HG03565 (cell line): ENCODE measurements at regions not wholly inside any gene's neighbourhood (a gene's known extent, or its start where the extent isn't known, plus 50 kb on each side); places are given as distances from the start of the nearest gene placed in this dataset.

Source experiments
- ATAC-seq: cut with Tn5 transposase; IDR thresholded peaks from one replicate; pipeline ENCODE4 v1.9.1; 2021; ENCODE audit warnings: mild to moderate bottlenecking, moderate library complexity; ENCODE audit not compliant: unreplicated experiment

GRCh38 chr21:16563795-16564194, 834.0 kb downstream of the USP25 start:
- no peak for ATAC-seq

DNA sequence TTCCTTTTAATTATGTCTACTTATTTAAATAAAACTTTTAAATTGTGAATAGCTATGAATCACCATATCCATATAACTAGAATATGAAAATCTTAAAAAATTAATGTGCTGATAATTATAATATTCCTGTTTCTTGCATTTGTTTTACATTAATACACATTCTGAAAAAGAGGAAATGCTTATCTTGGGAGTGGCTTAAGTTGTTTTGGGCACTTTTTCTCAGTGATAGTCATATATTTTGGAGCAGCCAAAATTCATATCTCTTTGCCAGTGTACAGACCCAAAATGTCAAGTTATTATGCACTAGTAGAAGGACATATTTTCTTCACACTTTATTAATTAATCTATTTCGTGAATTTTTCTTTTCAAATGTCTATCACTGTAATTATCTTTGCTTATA, 838.5 kb downstream of the USP25 start:
- no peak for ATAC-seq

DNA sequence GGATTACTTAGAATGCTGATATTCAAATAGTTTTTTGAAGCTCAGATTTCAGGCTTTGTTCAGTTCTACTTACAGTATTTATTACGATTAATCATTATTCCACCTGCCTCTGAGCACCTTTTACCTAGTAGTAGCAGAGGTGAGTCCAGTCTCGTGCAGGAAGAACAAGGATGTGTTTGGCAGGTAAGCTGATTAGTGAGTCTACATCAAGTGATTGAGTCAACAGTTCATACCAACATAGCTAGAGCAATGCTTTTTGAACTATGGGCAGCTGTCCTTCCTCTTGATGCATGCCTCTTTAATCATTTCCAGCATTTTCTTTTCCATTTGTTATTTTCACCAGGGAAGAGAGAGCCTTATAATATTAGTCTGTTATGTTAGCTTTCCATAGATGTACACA, 838.9 kb downstream of the USP25 start:
- no peak for ATAC-seq

- ATAC-seq = no peak
These were observed 839.9 kb downstream of the USP25 start for GRCh38 chr21:16569679-16570078.

GRCh38 chr21:16570171-16570570, 840.4 kb downstream of the USP25 start:
- ATAC-seq = no peak

DNA sequence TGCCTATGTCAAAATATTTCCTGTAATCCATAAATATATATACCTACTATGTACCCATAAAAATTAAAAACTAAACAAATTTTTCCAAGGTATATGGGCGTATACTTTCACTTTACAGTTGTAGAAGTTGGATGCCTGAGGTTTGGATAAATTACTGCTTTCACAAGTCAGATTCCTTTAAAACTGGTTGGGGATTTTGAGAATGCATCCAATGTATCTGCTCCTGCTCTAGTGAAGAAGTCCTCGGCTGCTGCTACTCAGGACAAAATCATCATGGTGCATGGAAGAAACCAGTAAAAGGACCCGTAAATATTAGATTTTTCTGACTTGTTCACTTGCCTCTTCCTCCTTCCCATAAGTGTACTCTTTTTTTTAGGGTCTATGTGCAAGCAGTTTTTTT, 841.1 kb downstream of the USP25 start:
- no peak for ATAC-seq

DNA sequence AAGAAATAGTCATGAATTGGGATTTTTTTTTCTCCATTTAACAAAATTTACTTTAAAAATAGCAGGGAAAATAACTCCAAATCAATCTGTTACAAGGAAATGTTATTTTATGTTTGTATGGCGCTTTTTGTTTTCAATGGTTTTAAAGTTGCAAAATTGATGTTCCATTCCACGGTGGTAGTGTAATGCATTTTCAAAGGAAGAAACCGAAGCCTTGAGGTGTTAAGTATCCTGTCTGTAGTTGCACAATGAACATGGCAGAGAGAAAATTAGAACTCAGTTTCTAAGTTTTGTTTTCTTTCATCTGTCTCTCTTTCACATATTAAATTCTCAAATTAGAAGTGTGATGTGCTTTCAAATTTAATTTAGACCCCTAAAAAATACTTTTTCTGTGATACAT, 841.8 kb downstream of the USP25 start:
- no peak for ATAC-seq

- ATAC-seq = no peak
These were observed 842.2 kb downstream of the USP25 start for GRCh38 chr21:16572032-16572431.

DNA sequence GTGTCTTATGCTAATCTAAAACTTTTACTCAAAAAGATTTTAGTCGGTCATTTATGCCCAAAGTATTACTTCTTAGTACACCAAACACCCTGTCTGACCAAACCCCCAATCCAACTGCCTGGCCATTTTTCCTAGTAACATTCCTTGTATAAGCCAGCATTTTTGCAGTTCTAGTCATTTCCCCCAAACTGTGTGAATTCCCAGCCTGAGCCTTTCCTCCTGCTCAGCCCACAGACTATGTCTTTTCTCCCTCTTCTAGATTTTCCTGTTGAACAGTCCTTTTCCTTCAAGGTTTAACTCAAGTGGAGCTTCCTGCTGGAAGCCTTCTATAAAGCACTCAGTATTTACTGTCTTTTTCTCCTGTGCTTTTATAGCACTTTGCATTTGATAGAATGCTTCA, 843.8 kb downstream of the USP25 start:
- ATAC-seq = no peak

DNA sequence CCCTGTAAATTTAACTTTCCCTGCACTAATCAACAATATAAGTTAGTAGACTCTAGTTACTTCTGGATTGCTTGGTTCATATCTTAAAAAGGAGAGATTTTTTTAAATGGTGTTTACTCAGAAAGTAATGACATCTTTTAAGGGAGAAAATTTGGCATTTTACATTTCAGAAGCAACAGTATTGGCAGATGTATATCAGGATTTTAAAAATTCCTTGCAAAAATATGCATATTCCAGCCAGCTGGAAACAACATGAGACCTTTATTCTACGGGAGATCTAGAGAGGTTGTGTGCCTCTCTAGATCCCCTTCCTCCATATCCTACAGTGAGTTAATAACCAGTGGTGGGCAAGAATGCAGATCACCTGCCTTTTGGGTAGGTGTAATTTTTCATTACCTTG, 848.2 kb downstream of the USP25 start:
- ATAC-seq = no peak

GRCh38 chr21:16578912-16579311, 849.1 kb downstream of the USP25 start:
- ATAC-seq = no peak

DNA sequence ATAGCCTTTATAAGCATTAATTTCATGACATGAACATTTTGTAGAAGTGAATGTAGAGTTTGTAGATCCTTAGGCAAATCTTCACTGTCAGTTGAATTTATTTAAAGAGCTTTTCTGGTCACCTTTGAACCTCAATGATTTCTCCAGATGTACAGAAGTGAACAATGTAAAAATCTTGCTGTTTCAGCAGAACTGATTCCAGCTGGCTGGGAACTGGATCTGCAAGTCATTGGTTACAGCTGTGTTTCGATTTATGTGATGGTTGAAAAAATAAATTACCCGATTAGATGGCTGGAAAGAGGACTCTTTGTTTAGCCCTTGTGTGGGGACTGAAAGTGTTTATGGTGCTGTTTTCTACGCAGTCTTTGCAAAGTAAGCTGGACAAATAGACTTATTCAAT, 849.8 kb downstream of the USP25 start:
- ATAC-seq = no peak

- ATAC-seq = no peak
These were observed 850.9 kb downstream of the USP25 start for GRCh38 chr21:16580661-16581060.

DNA sequence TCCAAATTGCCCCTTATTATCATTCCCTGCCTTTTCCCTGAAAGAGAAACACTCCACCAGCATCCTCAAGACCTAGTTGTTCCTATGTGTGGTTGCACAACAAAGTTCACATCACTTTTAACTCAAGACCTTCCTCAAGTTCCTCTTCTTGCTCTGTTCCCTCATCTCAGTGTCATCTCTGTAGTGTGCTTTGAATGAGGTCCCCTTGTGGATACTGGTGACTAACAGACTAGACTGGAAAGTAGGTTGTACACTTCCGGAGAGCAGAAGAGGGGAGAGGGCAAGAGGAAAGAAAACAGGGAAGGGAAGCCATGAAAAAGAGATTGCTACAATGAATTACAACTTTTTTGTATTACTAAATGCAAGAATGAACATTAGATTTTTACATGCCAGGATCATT, 853.8 kb downstream of the USP25 start:
- ATAC-seq = no peak

DNA sequence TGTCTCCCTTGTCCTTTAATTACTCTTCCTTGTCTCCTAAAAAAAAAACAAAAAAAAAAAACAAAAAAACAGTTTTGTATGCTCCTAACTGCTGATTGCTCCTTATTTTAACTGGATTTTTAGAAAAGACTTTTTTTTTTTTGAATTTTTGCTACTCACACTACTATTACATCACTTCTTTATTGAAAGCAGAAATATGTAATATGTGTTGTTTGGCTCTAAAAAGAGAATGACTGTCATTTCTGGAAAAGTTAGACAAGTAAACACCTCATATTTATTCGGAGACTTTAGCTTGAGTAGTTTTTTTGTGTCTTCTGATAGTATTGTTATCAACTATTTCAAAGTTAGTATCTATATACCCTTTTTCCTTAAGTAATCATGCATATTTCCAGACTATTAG, 855.0 kb downstream of the USP25 start:
- no peak for ATAC-seq

DNA sequence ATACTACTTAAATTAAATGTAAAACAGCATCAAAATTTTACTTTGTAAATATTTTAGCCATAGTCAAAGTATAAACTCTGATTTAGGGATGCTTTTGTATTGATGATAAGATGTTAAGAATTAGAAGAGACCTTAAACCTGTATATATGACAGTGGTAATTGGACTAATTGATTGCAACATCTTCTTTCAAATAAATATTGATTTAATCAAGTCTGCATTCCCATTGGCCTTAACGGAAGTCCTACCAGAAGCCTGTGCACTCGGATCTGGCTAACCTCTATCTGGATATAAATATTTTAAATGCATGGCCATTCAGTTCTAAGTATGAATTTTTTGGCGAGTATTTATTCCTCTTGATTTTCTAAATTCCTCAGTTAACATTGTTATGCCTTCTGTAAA, 856.1 kb downstream of the USP25 start:
- ATAC-seq = no peak

DNA sequence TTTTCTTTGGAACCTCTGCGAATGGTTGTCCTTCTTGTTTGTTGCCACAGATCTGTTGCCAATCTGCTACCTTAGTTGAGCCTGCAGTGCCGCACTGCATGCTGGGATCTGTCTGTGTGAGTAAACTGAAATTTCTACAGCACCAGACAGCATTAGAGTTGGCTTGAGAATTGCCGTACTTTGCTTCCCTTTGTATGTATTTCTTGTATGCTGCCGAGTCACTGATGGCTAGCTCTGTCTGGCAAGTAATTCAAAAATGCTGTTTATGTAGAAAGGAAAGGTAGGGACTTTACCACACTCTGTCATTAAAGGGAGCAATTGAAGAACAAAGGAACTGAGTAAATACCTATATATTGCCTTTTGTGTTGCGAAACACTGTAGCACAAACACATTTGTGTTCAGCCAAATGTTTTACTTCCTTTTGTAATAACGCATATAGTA, 857.4 kb downstream of the USP25 start:
- ATAC-seq = no peak

DNA sequence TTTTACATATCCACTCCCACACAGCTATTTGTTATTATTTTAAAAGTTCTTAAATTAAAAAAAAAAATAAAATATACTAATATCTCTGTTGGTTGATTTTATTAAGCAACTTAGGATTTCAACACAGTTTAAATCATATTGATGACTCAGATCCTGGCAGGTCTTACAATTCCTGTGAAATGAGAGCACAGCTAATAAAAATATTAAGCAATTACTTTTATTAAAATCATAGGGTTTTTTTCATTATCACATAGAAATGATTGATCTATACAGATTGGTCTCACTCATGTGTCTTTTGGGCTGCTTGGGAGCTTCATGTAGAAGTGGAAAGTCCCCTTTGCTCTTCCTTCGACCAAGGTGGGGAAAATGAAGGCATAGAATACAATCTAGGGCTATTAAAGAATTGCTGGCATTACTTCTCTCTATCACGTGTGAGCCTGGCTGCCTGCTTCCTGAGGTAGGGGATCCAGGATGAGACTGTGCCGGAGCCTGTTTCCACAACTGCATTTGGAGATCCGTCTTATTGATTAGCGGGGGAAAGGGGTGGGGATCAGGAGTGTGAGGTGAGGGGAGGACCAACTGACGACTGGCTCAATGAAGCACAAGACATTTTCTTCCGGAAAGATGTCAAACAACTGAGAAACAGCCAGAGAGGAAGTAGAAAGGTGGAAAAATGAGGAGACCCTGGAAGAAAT, 858.0 kb downstream of the USP25 start:
- no peak for ATAC-seq

GRCh38 chr21:16588433-16588860, 858.7 kb downstream of the USP25 start:
- ATAC-seq = no peak

DNA sequence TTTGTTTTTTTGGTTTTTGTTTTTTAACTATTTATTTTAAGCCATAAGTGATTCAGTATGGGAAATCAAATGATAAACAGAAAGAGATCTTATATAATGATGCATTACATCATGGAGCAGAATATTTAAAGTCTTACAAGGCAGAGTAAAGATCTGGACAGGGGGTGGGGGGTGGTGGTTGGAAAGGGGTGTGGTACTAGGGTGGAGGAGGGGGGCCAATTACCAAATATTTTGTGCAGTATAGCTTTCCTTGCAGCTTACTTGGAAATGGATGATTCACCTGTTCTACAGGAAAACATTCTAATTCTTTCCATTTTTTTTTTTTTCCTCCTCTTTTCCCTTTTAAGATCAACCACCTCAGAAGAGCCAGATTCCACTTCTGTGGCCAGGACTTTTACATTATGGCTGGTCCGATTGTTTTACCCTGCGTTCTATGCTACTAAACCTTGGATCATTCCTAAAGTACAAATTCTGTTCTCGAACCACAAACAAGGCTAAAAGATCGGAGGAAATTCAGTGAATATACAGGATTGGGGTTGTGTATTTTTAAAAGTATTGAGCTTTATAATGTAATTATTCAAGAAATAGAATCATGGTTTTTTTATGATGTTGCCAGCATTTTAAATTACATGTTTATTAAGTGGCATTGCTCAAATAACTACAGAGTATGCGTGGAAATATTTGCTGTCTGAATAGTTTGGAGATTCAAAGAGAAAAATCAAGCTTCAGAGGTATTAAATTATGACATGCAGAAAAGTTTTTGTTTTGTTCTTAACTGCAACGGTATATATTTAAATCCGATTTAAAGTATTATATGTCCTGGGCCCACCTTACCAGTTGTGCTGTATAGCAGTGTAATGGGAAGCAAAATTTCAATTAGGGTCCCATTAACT, 859.5 kb downstream of the USP25 start:
- no peak for ATAC-seq

- no peak for ATAC-seq
These were observed 860.4 kb downstream of the USP25 start for GRCh38 chr21:16590186-16590585.

GRCh38 chr21:16590641-16591292, 861.0 kb downstream of the USP25 start:
- no peak for ATAC-seq
